ENCODE measurements at regions not wholly inside any gene's neighbourhood (a gene's known extent, or its start where the extent isn't known, plus 50 kb on each side); places are given as distances from the start of the nearest gene placed in this dataset.

DNA sequence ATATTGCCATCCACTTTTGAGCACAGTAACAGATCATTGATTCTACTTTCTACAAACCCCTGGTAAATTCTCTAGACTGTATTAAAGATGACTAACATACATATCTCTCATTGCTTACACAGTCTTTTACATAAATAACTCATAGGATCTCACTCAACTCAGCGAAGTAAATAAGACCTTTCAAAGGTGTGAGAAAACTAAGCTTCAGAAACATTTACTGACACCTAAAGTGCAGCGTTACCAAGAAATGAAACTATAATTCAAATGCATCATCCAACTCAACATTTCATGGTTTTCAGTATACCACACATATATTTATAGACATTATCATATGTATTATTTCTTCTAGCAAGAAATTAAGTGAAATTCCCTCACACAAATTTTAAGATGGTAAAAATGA is 189.8 kb downstream of the METTL4 start:
- Histone ChIP-seq H3K4me3 (no peak overlapping the region), H3K27me3 (no peaks in the 10 kb centered on the region), H3K4me1 (no peaks in the 10 kb centered on the region), H3K27ac (no peak overlapping the region), H3K9me3 (no peaks in the 10 kb centered on the region), H3K36me3 (no peaks in the 10 kb centered on the region)
- DNase-seq (ENCODE audit: low spot score in 2 of 2): no peak
- TF ChIP-seq, protein P1, sequence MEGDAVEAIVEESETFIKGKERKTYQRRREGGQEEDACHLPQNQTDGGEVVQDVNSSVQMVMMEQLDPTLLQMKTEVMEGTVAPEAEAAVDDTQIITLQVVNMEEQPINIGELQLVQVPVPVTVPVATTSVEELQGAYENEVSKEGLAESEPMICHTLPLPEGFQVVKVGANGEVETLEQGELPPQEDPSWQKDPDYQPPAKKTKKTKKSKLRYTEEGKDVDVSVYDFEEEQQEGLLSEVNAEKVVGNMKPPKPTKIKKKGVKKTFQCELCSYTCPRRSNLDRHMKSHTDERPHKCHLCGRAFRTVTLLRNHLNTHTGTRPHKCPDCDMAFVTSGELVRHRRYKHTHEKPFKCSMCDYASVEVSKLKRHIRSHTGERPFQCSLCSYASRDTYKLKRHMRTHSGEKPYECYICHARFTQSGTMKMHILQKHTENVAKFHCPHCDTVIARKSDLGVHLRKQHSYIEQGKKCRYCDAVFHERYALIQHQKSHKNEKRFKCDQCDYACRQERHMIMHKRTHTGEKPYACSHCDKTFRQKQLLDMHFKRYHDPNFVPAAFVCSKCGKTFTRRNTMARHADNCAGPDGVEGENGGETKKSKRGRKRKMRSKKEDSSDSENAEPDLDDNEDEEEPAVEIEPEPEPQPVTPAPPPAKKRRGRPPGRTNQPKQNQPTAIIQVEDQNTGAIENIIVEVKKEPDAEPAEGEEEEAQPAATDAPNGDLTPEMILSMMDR (IDR thresholded peaks at IDR 0.05): no peak
- intact Hi-C loops (cut with DNase I): no loop called here

DNA sequence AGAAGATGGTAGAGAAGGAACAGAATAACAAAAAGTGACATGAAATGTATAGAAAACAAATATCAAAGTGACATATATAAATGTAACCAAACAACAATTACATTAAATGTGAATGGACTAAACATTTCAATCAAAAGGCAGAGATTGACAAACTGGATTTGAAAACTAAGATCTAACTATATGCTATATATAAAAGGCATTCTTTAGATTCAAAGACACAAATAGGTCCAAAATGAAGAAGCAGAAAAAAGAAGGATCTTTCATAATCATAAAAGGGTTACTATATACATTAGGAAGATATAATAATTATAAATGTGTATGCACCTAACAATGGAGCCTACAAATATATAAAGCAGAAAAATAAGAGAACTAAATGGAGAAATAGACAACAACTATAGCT is 183.7 kb downstream of the METTL4 start:
- TF ChIP-seq, protein P1 (IDR thresholded peaks at IDR 0.05): no peak
- Histone ChIP-seq H3K36me3 (no peaks in the 10 kb centered on the region), H3K9me3 (peaks cover 0 to 8% of the 10 kb centered on the region in 2 donors), H3K27ac (no peak overlapping the region), H3K4me1 (no peaks in the 10 kb centered on the region), H3K27me3 (no peaks in the 10 kb centered on the region), H3K4me3 (no peak overlapping the region)
- no peak for DNase-seq (ENCODE audit: low spot score in 2 of 2)
- intact Hi-C loops (cut with DNase I): no loop called here

DNA sequence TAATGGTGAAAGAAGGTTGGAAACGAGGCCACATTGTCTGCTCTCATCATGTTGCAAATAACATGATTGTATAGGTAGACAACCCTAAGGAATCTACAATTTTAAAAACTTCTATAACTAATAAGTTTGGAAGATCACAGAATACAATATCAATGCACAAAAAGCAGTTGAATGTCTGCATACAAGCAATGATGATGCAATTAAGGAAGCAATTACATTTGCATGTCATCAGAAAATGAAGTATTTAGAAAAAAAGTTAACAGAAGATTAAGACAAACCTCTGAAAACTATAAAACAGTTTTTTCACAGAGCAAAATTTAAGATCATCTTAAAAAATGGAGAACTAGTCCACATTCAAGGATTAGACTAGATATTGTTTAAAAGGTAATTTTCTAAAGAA is 181.1 kb downstream of the METTL4 start:
- Histone ChIP-seq H3K9me3 (peaks cover 0 to 8% of the 10 kb centered on the region in 2 donors), H3K36me3 (no peaks in the 10 kb centered on the region), H3K4me3 (no peak overlapping the region), H3K27me3 (no peaks in the 10 kb centered on the region), H3K4me1 (no peaks in the 10 kb centered on the region), H3K27ac (no peak overlapping the region)
- TF ChIP-seq, protein P1 (IDR thresholded peaks at IDR 0.05): no peak
- DNase-seq (ENCODE audit: low spot score in 2 of 2): no peak
- intact Hi-C loops (cut with DNase I): no loop called here

DNA sequence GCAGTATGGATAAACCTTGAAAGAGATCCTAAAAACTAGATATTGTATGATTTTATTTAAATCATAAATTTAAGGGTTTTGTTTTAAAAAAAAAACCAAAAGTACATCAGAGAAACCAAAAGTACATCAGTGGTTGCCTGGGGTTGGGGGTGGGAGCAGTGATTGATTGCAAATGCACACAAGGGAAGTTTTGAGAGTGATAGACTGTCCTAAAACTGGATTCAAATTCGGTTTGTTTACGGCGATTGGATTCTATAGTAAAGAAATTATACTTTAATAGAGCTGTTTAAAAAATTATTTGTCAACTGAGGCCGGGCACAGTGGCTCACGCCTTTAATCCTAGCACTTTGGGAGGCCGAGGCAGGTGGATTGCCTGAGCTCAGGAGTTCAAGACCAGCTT is 179.8 kb downstream of the METTL4 start:
- H3K27ac ChIP-seq: no peak overlapping the region
- TF ChIP-seq, protein P1 (IDR thresholded peaks at IDR 0.05): no peak
- no peaks in the 10 kb centered on the region for H3K4me1 ChIP-seq
- H3K4me3 ChIP-seq: no peak overlapping the region
- H3K9me3 ChIP-seq: peaks cover 0 to 8% of the 10 kb centered on the region in 2 donors
- no peak for DNase-seq (ENCODE audit: low spot score in 2 of 2)
- no peaks in the 10 kb centered on the region for H3K27me3 ChIP-seq
- H3K36me3 ChIP-seq: no peaks in the 10 kb centered on the region
- intact Hi-C loops (cut with DNase I): no loop called here

DNA sequence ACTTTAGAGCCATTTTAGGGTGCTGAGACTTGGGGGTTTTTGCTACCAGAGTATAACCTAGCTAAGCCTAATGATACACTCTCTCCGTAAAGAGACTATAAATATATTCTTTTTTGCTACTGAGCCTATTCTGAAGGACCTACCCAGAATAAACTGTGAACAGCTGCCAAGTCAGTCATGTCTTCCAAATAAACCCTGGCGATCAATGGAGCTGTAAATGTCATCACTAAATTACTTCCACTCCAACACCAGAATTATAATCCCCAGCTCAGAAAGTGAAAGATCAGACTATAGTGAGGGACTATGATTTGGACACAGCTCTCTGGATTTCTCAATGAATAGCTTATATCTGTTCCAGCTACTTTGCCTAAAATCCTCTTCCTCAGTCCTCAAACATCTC is 178.9 kb downstream of the METTL4 start:
- Histone ChIP-seq H3K27me3 (no peaks in the 10 kb centered on the region), H3K36me3 (no peaks in the 10 kb centered on the region), H3K27ac (no peak overlapping the region), H3K4me1 (no peaks in the 10 kb centered on the region), H3K4me3 (no peak overlapping the region), H3K9me3 (no peaks in the 10 kb centered on the region)
- intact Hi-C loops (cut with DNase I): no loop called here
- TF ChIP-seq, protein P1 (IDR thresholded peaks at IDR 0.05): no peak
- no peak for DNase-seq (ENCODE audit: low spot score in 2 of 2)

DNA sequence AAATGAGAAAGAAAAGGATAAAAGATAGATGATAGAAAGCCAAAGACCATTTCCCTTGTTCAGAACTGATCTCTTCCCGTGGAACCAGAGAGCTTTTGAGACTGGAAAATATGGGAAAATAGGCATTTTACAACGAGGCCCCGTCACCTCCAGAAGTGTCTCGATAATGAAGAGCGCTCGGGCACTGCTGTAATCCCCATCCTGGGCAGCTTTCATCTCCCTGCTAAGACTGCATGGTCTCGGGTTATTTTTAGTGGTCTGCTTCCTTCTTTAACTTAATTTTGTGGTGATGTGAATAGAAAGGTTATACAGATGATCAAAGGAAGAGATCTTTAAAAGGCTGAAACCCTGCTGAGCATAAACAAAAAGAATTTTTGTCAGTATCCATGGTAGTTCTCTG is 176.6 kb downstream of the METTL4 start:
- DNase-seq (ENCODE audit: low spot score in 2 of 2): no peak
- Histone ChIP-seq H3K27ac (no peak overlapping the region), H3K4me3 (no peak overlapping the region), H3K27me3 (no peaks in the 10 kb centered on the region), H3K9me3 (no peaks in the 10 kb centered on the region), H3K4me1 (no peaks in the 10 kb centered on the region), H3K36me3 (no peaks in the 10 kb centered on the region)
- TF ChIP-seq, protein P1 (IDR thresholded peaks at IDR 0.05): no peak
- intact Hi-C loops (cut with DNase I): no loop called here

Measured in ascending aorta (tissue), 2 donors.